ENCODE measurements at regions not wholly inside any gene's neighbourhood (a gene's known extent, or its start where the extent isn't known, plus 50 kb on each side); places are given as distances from the start of the nearest gene placed in this dataset.
"Not testable (repeated sequence)": the region's sequence is repeated elsewhere in the genome, so short reads cannot be mapped to it uniquely, and the experiment has no call there.

- no peak for TF ChIP-seq CTCF (IDR thresholded peaks at IDR 0.05; ENCODE audit: insufficient read depth, low read length, poor library complexity, severe bottlenecking)
- no peaks in the 10 kb centered on the region for H3K36me3 ChIP-seq (ENCODE audit: control insufficient read depth, insufficient read depth, low read length)
- no peak overlapping the region for H3K4me3 ChIP-seq (replicated peaks; ENCODE audit: low read depth, low read length)
- DNase-seq (ENCODE audit: extremely low read depth, insufficient read length) = no peak
- no peaks in the 10 kb centered on the region for H3K27me3 ChIP-seq (replicated peaks; ENCODE audit: control insufficient read depth, insufficient read depth, low read length)
Observed at GRCh38 chr4:107423677-107424405, 296.2 kb downstream of the PAPSS1 start.

GRCh38 chr4:107419536-107419935, 300.5 kb downstream of the PAPSS1 start:
- not testable (repeated sequence) for H3K4me3 ChIP-seq (replicated peaks; ENCODE audit: low read depth, low read length); DNase-seq (ENCODE audit: extremely low read depth, insufficient read length); H3K27me3 ChIP-seq (replicated peaks; ENCODE audit: control insufficient read depth, insufficient read depth, low read length); H3K36me3 ChIP-seq (ENCODE audit: control insufficient read depth, insufficient read depth, low read length)

GRCh38 chr4:107419052-107419451, 301.0 kb downstream of the PAPSS1 start:
- no peak for DNase-seq (ENCODE audit: extremely low read depth, insufficient read length)
- TF ChIP-seq CTCF (IDR thresholded peaks at IDR 0.05; ENCODE audit: insufficient read depth, low read length, poor library complexity, severe bottlenecking) = no peak
- no peak overlapping the region for H3K4me3 ChIP-seq (replicated peaks; ENCODE audit: low read depth, low read length)
- no peaks in the 10 kb centered on the region for H3K27me3 ChIP-seq (replicated peaks; ENCODE audit: control insufficient read depth, insufficient read depth, low read length)
- H3K36me3 ChIP-seq (ENCODE audit: control insufficient read depth, insufficient read depth, low read length) = no peaks in the 10 kb centered on the region

- H3K4me3 ChIP-seq (replicated peaks; ENCODE audit: low read depth, low read length); DNase-seq (ENCODE audit: extremely low read depth, insufficient read length); H3K36me3 ChIP-seq (ENCODE audit: control insufficient read depth, insufficient read depth, low read length); H3K27me3 ChIP-seq (replicated peaks; ENCODE audit: control insufficient read depth, insufficient read depth, low read length): not testable (repeated sequence)
Observed at GRCh38 chr4:107415490-107415889, 304.5 kb downstream of the PAPSS1 start.

GRCh38 chr4:107409872-107410271, 310.2 kb downstream of the PAPSS1 start:
- not testable (repeated sequence) for H3K27me3 ChIP-seq (replicated peaks; ENCODE audit: control insufficient read depth, insufficient read depth, low read length); H3K36me3 ChIP-seq (ENCODE audit: control insufficient read depth, insufficient read depth, low read length); DNase-seq (ENCODE audit: extremely low read depth, insufficient read length); H3K4me3 ChIP-seq (replicated peaks; ENCODE audit: low read depth, low read length)

GRCh38 chr4:107408968-107409367, 311.1 kb downstream of the PAPSS1 start:
- no peak for TF ChIP-seq CTCF (IDR thresholded peaks at IDR 0.05; ENCODE audit: insufficient read depth, low read length, poor library complexity, severe bottlenecking)
- Histone ChIP-seq H3K36me3 (ENCODE audit: control insufficient read depth, insufficient read depth, low read length) (no peaks in the 10 kb centered on the region), H3K4me3 (replicated peaks; ENCODE audit: low read depth, low read length) (no peak overlapping the region), H3K27me3 (replicated peaks; ENCODE audit: control insufficient read depth, insufficient read depth, low read length) (no peaks in the 10 kb centered on the region)
- no peak for DNase-seq (ENCODE audit: extremely low read depth, insufficient read length)

GRCh38 chr4:107404591-107405300, 315.3 kb downstream of the PAPSS1 start:
- no peak for DNase-seq (ENCODE audit: extremely low read depth, insufficient read length)
- Histone ChIP-seq H3K4me3 (replicated peaks; ENCODE audit: low read depth, low read length) (no peak overlapping the region), H3K27me3 (replicated peaks; ENCODE audit: control insufficient read depth, insufficient read depth, low read length) (no peaks in the 10 kb centered on the region), H3K36me3 (ENCODE audit: control insufficient read depth, insufficient read depth, low read length) (no peaks in the 10 kb centered on the region)
- no peak for TF ChIP-seq CTCF (IDR thresholded peaks at IDR 0.05; ENCODE audit: insufficient read depth, low read length, poor library complexity, severe bottlenecking)
